ENCODE measurements at regions not wholly inside any gene's neighbourhood (a gene's known extent, or its start where the extent isn't known, plus 50 kb on each side); places are given as distances from the start of the nearest gene placed in this dataset.

DNA sequence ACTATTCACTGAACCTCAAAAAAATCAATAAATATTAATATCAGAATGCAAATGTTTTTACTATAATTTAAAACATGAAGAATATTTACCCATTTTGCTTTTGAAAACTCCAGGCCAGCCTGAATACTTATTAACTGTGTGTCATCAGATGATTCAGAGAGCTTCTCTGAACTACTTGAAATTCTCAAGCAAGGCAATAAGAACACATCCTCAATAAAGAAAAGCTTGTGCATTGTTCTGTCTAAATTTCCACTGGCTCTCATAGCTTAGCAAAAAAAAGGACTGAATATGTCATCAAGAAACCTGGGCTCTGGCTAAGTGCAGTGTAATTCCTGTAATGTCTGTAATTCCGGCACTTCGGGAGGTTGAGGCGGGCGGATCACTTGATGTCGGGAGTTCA lies 194.1 kb downstream of the BTG1 start:
- peaks cover 6% of the 10 kb centered on the region for H3K9me3 Mint-ChIP-seq (ENCODE audit: unreplicated experiment)
- no peaks in the 10 kb centered on the region for H3K36me3 Mint-ChIP-seq (ENCODE audit: low read depth, unreplicated experiment)
- Histone ChIP-seq H3K4me2 (ENCODE audit: low read length) (no peak overlapping the region), H3K27ac (ENCODE audit: low read depth, low read length) (no peak overlapping the region), H2AFZ (ENCODE audit: low read depth, low read length) (no peak overlapping the region), H3K4me1 (ENCODE audit: insufficient read depth, low read length) (no peaks in the 10 kb centered on the region), H4K20me1 (ENCODE audit: insufficient read depth, low read length) (no peaks in the 10 kb centered on the region), H3K27me3 (ENCODE audit: insufficient read depth, low read length) (no peaks in the 10 kb centered on the region), H3K79me2 (ENCODE audit: insufficient read depth, low read length) (no peaks in the 10 kb centered on the region), H3K9me3 (ENCODE audit: insufficient read depth, low read depth, low read length) (no peaks in the 10 kb centered on the region), H3K36me3 (ENCODE audit: insufficient read depth, low read length) (no peaks in the 10 kb centered on the region), H3K4me3 (ENCODE audit: insufficient read depth, low read depth, low read length) (no peak overlapping the region), H3K9ac (ENCODE audit: low read length) (no peak overlapping the region)
- TF ChIP-seq, protein P1, sequence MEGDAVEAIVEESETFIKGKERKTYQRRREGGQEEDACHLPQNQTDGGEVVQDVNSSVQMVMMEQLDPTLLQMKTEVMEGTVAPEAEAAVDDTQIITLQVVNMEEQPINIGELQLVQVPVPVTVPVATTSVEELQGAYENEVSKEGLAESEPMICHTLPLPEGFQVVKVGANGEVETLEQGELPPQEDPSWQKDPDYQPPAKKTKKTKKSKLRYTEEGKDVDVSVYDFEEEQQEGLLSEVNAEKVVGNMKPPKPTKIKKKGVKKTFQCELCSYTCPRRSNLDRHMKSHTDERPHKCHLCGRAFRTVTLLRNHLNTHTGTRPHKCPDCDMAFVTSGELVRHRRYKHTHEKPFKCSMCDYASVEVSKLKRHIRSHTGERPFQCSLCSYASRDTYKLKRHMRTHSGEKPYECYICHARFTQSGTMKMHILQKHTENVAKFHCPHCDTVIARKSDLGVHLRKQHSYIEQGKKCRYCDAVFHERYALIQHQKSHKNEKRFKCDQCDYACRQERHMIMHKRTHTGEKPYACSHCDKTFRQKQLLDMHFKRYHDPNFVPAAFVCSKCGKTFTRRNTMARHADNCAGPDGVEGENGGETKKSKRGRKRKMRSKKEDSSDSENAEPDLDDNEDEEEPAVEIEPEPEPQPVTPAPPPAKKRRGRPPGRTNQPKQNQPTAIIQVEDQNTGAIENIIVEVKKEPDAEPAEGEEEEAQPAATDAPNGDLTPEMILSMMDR (IDR thresholded peaks at IDR 0.05; ENCODE audit: insufficient read depth, low read depth, low read length) = no peak
- no peak for TF ChIP-seq EZH2 (IDR thresholded peaks at IDR 0.05; ENCODE audit: insufficient read depth, low read length)
- no peaks in the 10 kb centered on the region for H3K4me1 Mint-ChIP-seq (ENCODE audit: low read depth, unreplicated experiment)
- H3K27ac Mint-ChIP-seq (ENCODE audit: unreplicated experiment) = peak overlapping the region; percentile 27
- H3K4me3 Mint-ChIP-seq (ENCODE audit: unreplicated experiment) = no peak overlapping the region
- no peaks in the 10 kb centered on the region for H3K27me3 Mint-ChIP-seq (ENCODE audit: low read depth, unreplicated experiment)
- peak; percentile 45 for DNase-seq (ENCODE audit: low read depth)
- no peak for FAIRE-seq

DNA sequence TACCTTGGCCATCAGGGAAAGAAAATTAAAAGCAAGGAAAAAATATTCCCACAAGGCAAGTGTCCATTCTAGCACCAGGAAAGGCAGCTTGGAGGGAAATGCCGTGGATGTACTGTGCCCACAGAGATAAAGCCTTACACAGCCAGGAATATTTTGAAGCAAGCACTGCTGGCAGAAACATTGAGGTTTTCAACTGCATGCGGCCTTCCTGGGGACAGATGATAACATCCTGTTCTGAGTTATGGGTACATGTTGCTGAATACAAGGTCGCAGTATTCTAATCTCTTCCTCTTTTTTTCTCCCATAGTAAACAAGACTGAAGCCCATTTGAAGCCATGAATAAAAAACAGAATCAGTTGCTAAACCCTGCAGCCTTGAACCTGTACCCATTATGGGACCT lies 197.1 kb downstream of the BTG1 start:
- Mint-ChIP-seq H3K27ac (ENCODE audit: unreplicated experiment) (no peak overlapping the region), H3K27me3 (ENCODE audit: low read depth, unreplicated experiment) (no peaks in the 10 kb centered on the region), H3K4me1 (ENCODE audit: low read depth, unreplicated experiment) (no peaks in the 10 kb centered on the region), H3K9me3 (ENCODE audit: unreplicated experiment) (no peaks in the 10 kb centered on the region), H3K36me3 (ENCODE audit: low read depth, unreplicated experiment) (no peaks in the 10 kb centered on the region), H3K4me3 (ENCODE audit: unreplicated experiment) (no peak overlapping the region)
- Histone ChIP-seq H3K36me3 (ENCODE audit: insufficient read depth, low read length) (no peaks in the 10 kb centered on the region), H3K4me3 (ENCODE audit: insufficient read depth, low read depth, low read length) (no peak overlapping the region), H3K4me1 (ENCODE audit: insufficient read depth, low read length) (no peaks in the 10 kb centered on the region), H3K27me3 (ENCODE audit: insufficient read depth, low read length) (no peaks in the 10 kb centered on the region), H4K20me1 (ENCODE audit: insufficient read depth, low read length) (no peaks in the 10 kb centered on the region), H3K9ac (ENCODE audit: low read length) (no peak overlapping the region), H3K4me2 (ENCODE audit: low read length) (no peak overlapping the region), H3K79me2 (ENCODE audit: insufficient read depth, low read length) (no peaks in the 10 kb centered on the region), H2AFZ (ENCODE audit: low read depth, low read length) (no peak overlapping the region), H3K27ac (ENCODE audit: low read depth, low read length) (no peak overlapping the region), H3K9me3 (ENCODE audit: insufficient read depth, low read depth, low read length) (no peaks in the 10 kb centered on the region)
- no peak for FAIRE-seq
- TF ChIP-seq, protein P1 (IDR thresholded peaks at IDR 0.05; ENCODE audit: insufficient read depth, low read depth, low read length) = no peak
- no peak for TF ChIP-seq EZH2 (IDR thresholded peaks at IDR 0.05; ENCODE audit: insufficient read depth, low read length)
- DNase-seq (ENCODE audit: low read depth) = no peak

DNA sequence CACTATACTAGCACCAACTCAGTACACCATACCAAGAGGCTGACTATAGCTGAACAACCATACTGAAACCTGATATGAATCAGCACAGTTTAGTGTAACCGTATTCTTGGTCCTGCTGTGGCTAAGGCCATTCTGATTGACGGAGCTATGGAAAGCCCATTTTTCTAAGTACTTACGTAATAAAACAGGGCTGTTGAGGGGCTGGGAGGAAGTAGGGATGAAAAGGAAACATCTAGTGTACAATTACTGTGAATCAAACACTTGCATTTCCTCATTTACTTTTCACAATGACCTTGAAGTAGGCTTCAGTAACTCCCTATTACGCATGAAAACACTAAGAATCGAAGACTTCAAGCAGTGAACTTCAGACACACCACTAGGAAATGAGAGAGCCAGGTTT lies 198.2 kb downstream of the BTG1 start:
- TF ChIP-seq, protein P1 (IDR thresholded peaks at IDR 0.05; ENCODE audit: insufficient read depth, low read depth, low read length) = no peak
- TF ChIP-seq EZH2 (IDR thresholded peaks at IDR 0.05; ENCODE audit: insufficient read depth, low read length) = no peak
- H3K9me3 ChIP-seq (ENCODE audit: insufficient read depth, low read depth, low read length) = no peaks in the 10 kb centered on the region
- no peak overlapping the region for H2AFZ ChIP-seq (ENCODE audit: low read depth, low read length)
- no peaks in the 10 kb centered on the region for H3K79me2 ChIP-seq (ENCODE audit: insufficient read depth, low read length)
- H3K27me3 Mint-ChIP-seq (ENCODE audit: low read depth, unreplicated experiment) = no peaks in the 10 kb centered on the region
- H3K4me1 ChIP-seq (ENCODE audit: insufficient read depth, low read length) = no peaks in the 10 kb centered on the region
- H3K4me2 ChIP-seq (ENCODE audit: low read length) = no peak overlapping the region
- no peaks in the 10 kb centered on the region for H3K36me3 Mint-ChIP-seq (ENCODE audit: low read depth, unreplicated experiment)
- FAIRE-seq (no peak), DNase-seq (ENCODE audit: low read depth) (no peak)
- H3K27me3 ChIP-seq (ENCODE audit: insufficient read depth, low read length) = no peaks in the 10 kb centered on the region
- H3K27ac ChIP-seq (ENCODE audit: low read depth, low read length) = no peak overlapping the region
- H3K9me3 Mint-ChIP-seq (ENCODE audit: unreplicated experiment) = no peaks in the 10 kb centered on the region
- H3K4me3 ChIP-seq (ENCODE audit: insufficient read depth, low read depth, low read length) = no peak overlapping the region
- H3K4me1 Mint-ChIP-seq (ENCODE audit: low read depth, unreplicated experiment) = no peaks in the 10 kb centered on the region
- H3K27ac Mint-ChIP-seq (ENCODE audit: unreplicated experiment) = no peak overlapping the region
- H3K36me3 ChIP-seq (ENCODE audit: insufficient read depth, low read length) = no peaks in the 10 kb centered on the region
- no peak overlapping the region for H3K9ac ChIP-seq (ENCODE audit: low read length)
- no peaks in the 10 kb centered on the region for H4K20me1 ChIP-seq (ENCODE audit: insufficient read depth, low read length)
- H3K4me3 Mint-ChIP-seq (ENCODE audit: unreplicated experiment) = no peak overlapping the region
